Adrenal gland (tissue), 9 donors: ENCODE measurements at regions not wholly inside any gene's neighbourhood (a gene's known extent, or its start where the extent isn't known, plus 50 kb on each side); places are given as distances from the start of the nearest gene placed in this dataset.

Experiments
- DNase-seq, 7 donors: peaks; one replicate each; pipeline ENCODE4 v3.0.0-alpha.2; 2019 to 2020
- H3K27ac ChIP-seq, 5 donors: fragments of 200-600 bp; sonication (generic) in 4 of 5; 1 replicate in 3 of 5; 2 replicates in 2 of 5; pipeline versions ENCODE4 v1.5.1 to v1.8.0; 2016 to 2020; ENCODE audit warnings: mild to moderate bottlenecking in 1 of 5
- H3K27me3 ChIP-seq: fragments of 200-600 bp; 2 replicates; pipeline ENCODE4 v1.8.0; 2021
- H3K36me3 ChIP-seq, 2 donors: fragments of 200-600 bp; replicated peaks in 1 of 2; 1 replicate in 1 of 2; 2 replicates in 1 of 2; pipeline versions ENCODE4 v1.5.1 to v1.8.0; 2018 to 2022
- H3K4me1 ChIP-seq, 2 donors: fragments of 200-600 bp; replicated peaks in 1 of 2; 1 replicate in 1 of 2; 2 replicates in 1 of 2; pipeline versions ENCODE4 v1.5.1 to v1.8.0; 2018 to 2021
- H3K4me3 ChIP-seq, 4 donors: fragments of 200-600 bp; sonication (generic) in 3 of 4; one replicate each; pipeline ENCODE4 v1.5.1; 2016 to 2018
- H3K9me3 ChIP-seq, 3 donors: fragments of 200-600 bp; sonication (generic) in 1 of 3; replicated peaks in 1 of 3; 1 replicate in 2 of 3; 2 replicates in 1 of 3; pipeline versions ENCODE4 v1.5.1 to v1.8.0; 2016 to 2021
- POLR2A ChIP-seq, 2 donors: fragments of 450-650 bp; IDR thresholded peaks; one replicate each; pipeline ENCODE4 v1.6.1; 2017; ENCODE audit warnings: antibody characterized with exemption in 2 of 2, mild to moderate bottlenecking in 2 of 2, moderate library complexity in 1 of 2
- WGBS, 4 donors: extraction: QIAGEN DNeasy Blood & Tissue Kit in 2 of 4; methylation state at CpG; one replicate each; pipeline versions ENCODE4 v1.1.5 to v1.1.7; 2013 to 2017; 5-methylcytosine and 5-hydroxymethylcytosine counted together
- intact Hi-C, 2 donors: fragments of 100-400 bp; cut with DNase I; formaldehyde crosslinking; loops; one replicate each; pipeline versions ENCODE4 v1.14.1 to v1.15.0; 2022 to 2023
- TF ChIP-seq, protein P1 (sequence below), 6 experiments: fragments of 450-650 bp in 4 of 6; fragments of 200-600 bp in 2 of 6; sonication (generic) in 1 of 6; IDR thresholded peaks; 1 replicate in 5 of 6; 2 replicates in 1 of 6; pipeline versions ENCODE4 v1.5.1 to v1.8.0; 2016 to 2021; ENCODE audit warnings: antibody characterized with exemption in 6 of 6, mild to moderate bottlenecking in 2 of 6, moderate library complexity in 1 of 6
- donor health status: healthy with polysubstance abuse.
- donor health status: Bipolar disorder and iron deficiency.
- donor health status: DM: yes; HTN: yes; CAD: no.
- donor health status: DM: no; HTN: no; CAD: no.
- donor health status: DM: no; HTN: no; CAD: no.

- Histone ChIP-seq H3K27ac (no peak overlapping the region), H3K9me3 (no peaks in the 10 kb centered on the region), H3K4me1 (no peaks in the 10 kb centered on the region), H3K36me3 (no peaks in the 10 kb centered on the region), H3K27me3 (no peaks in the 10 kb centered on the region), H3K4me3 (no peak overlapping the region)
- intact Hi-C loops = no loop called here
- WGBS, 4 donors = 18 to 31% (median 26%) methylated on average over 1 of the region's 1 CpG
- DNase-seq = no peak
- TF ChIP-seq, protein P1, sequence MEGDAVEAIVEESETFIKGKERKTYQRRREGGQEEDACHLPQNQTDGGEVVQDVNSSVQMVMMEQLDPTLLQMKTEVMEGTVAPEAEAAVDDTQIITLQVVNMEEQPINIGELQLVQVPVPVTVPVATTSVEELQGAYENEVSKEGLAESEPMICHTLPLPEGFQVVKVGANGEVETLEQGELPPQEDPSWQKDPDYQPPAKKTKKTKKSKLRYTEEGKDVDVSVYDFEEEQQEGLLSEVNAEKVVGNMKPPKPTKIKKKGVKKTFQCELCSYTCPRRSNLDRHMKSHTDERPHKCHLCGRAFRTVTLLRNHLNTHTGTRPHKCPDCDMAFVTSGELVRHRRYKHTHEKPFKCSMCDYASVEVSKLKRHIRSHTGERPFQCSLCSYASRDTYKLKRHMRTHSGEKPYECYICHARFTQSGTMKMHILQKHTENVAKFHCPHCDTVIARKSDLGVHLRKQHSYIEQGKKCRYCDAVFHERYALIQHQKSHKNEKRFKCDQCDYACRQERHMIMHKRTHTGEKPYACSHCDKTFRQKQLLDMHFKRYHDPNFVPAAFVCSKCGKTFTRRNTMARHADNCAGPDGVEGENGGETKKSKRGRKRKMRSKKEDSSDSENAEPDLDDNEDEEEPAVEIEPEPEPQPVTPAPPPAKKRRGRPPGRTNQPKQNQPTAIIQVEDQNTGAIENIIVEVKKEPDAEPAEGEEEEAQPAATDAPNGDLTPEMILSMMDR (IDR thresholded peaks at IDR 0.05) = no peak
- no peak for TF ChIP-seq POLR2A (IDR thresholded peaks at IDR 0.05)
Measured at GRCh38 chr13:106835477-106835876, 267.5 kb upstream of the ARGLU1 start.

DNA sequence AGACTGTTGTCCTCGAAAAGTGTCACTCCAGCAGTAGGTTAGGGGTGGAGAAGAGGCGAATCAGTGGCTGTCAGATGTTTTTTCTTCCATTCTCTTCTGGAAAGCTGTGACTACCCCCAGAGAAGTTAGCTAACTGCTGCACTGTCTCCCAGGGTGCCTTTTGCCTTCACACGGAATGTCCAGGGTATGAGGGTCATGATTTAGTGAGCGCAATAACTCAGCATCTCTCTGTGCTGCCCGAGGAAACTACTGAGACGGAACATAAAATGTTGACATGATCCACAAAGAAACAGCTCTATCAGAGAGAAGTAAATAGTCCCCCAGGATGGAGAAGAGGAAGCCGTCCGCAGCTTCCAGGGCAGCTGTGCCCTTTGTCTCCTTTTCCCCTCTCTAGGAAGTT lies 254.0 kb upstream of the ARGLU1 start:
- TF ChIP-seq, protein P1 (IDR thresholded peaks at IDR 0.05) = no peak
- TF ChIP-seq POLR2A (IDR thresholded peaks at IDR 0.05) = no peak
- 39 to 56% (median 47%) methylated on average over 8 of the region's 8 CpGs for WGBS, 4 donors
- no peak for DNase-seq

GRCh38 chr13:106819413-106820180 lies 251.7 kb upstream of the ARGLU1 start:
- Histone ChIP-seq H3K9me3 (no peaks in the 10 kb centered on the region), H3K27ac (no peak overlapping the region), H3K36me3 (no peaks in the 10 kb centered on the region), H3K4me1 (no peaks in the 10 kb centered on the region), H3K4me3 (no peak overlapping the region), H3K27me3 (no peaks in the 10 kb centered on the region)
- DNase-seq = no peak
- intact Hi-C loops = no loop called here
- 73 to 87% (median 79%) methylated on average over 6 of the region's 6 CpGs for WGBS, 4 donors
- TF ChIP-seq POLR2A (IDR thresholded peaks at IDR 0.05) = no peak
- TF ChIP-seq, protein P1 (IDR thresholded peaks at IDR 0.05) = no peak

More for the DNA sequence above, 254.0 kb upstream of the ARGLU1 start:
- Histone ChIP-seq H3K4me1 (no peaks in the 10 kb centered on the region), H3K27ac (no peak overlapping the region), H3K4me3 (no peak overlapping the region), H3K36me3 (no peaks in the 10 kb centered on the region), H3K27me3 (no peaks in the 10 kb centered on the region), H3K9me3 (no peaks in the 10 kb centered on the region)
- intact Hi-C loops = no loop called here

- Histone ChIP-seq H3K9me3 (no peaks in the 10 kb centered on the region), H3K4me3 (no peak overlapping the region), H3K36me3 (no peaks in the 10 kb centered on the region), H3K27ac (no peak overlapping the region), H3K4me1 (no peaks in the 10 kb centered on the region), H3K27me3 (no peaks in the 10 kb centered on the region)
- WGBS, 4 donors = 68 to 79% (median 71%) methylated on average over 3 of the region's 3 CpGs
- TF ChIP-seq, protein P1 (IDR thresholded peaks at IDR 0.05) = no peak
- no peak for TF ChIP-seq POLR2A (IDR thresholded peaks at IDR 0.05)
- DNase-seq = no peak
- intact Hi-C loops = no loop called here
Measured at GRCh38 chr13:106818971-106819370, 251.0 kb upstream of the ARGLU1 start.
